CD4-positive, alpha-beta T cell treated with Interleukin-4 for 1 hour (primary cell): ENCODE measurements at regions not wholly inside any gene's neighbourhood (a gene's known extent, or its start where the extent isn't known, plus 50 kb on each side); places are given as distances from the start of the nearest gene placed in this dataset.
"Not testable (repeated sequence)": the region's sequence is repeated elsewhere in the genome, so short reads cannot be mapped to it uniquely, and the experiment has no call there.

Source experiments
- DNase-seq, 2 donors: peaks; one replicate each; pipeline ENCODE4 v3.0.0-alpha.2; 2020 to 2022

GRCh38 chr13:94813920-94814475 is 101.7 kb upstream of the SOX21 start:
- no peak for DNase-seq

GRCh38 chr13:94811753-94812152 is 99.4 kb upstream of the SOX21 start:
- no peak for DNase-seq

GRCh38 chr13:94800423-94800822 is 88.1 kb upstream of the SOX21 start:
- DNase-seq: no peak

GRCh38 chr13:94799299-94799698 is 87.0 kb upstream of the SOX21 start:
- no peak for DNase-seq

- no peak for DNase-seq
Measured at GRCh38 chr13:94798738-94799137, 86.4 kb upstream of the SOX21 start.

- DNase-seq: no peak
Measured at GRCh38 chr13:94795292-94795691, 82.9 kb upstream of the SOX21 start.

GRCh38 chr13:94786246-94786645 is 73.9 kb upstream of the SOX21 start:
- not testable (repeated sequence) for DNase-seq

GRCh38 chr13:94784066-94784465 is 71.7 kb upstream of the SOX21 start:
- no peak for DNase-seq

- no peak for DNase-seq
Measured at GRCh38 chr13:94783489-94783888, 71.1 kb upstream of the SOX21 start.

- no peak for DNase-seq
Measured at GRCh38 chr13:94780421-94780820, 68.1 kb upstream of the SOX21 start.

GRCh38 chr13:94778986-94779385 is 66.6 kb upstream of the SOX21 start:
- DNase-seq: no peak

GRCh38 chr13:94778585-94778984 is 66.2 kb upstream of the SOX21 start:
- DNase-seq: no peak

- no peak for DNase-seq
Measured at GRCh38 chr13:94776956-94777355, 64.6 kb upstream of the SOX21 start.

- no peak for DNase-seq
Measured at GRCh38 chr13:94776300-94776699, 64.0 kb upstream of the SOX21 start.

GRCh38 chr13:94765814-94766213 is 53.5 kb upstream of the SOX21 start:
- DNase-seq: no peak

GRCh38 chr13:94764576-94765321 is 52.4 kb upstream of the SOX21 start:
- DNase-seq: no peak
